ENCODE measurements at regions not wholly inside any gene's neighbourhood (a gene's known extent, or its start where the extent isn't known, plus 50 kb on each side); places are given as distances from the start of the nearest gene placed in this dataset.

- Histone ChIP-seq H2BK15ac (ENCODE audit: low read length) (no peak overlapping the region), H2BK12ac (ENCODE audit: low read depth, low read length) (no peak overlapping the region), H2AK5ac (ENCODE audit: low read depth, low read length) (no peak overlapping the region), H3K79me1 (ENCODE audit: low read depth, low read length) (no peaks in the 10 kb centered on the region), H2BK120ac (replicated peaks; ENCODE audit: low read depth, low read length) (no peak overlapping the region), H3K23me2 (ENCODE audit: low read depth, low read length) (no peaks in the 10 kb centered on the region), H3K4me2 (ENCODE audit: insufficient read depth in 1 of 2, low read depth in 2 of 2, low read length in 2 of 2) (no peak overlapping the region), H2BK5ac (ENCODE audit: low read depth, low read length) (no peak overlapping the region), H4K20me1 (replicated peaks in 1 of 2; ENCODE audit: control insufficient read depth in 1 of 2, insufficient read depth in 2 of 2, low read length in 2 of 2) (no peaks in the 10 kb centered on the region), H3K56ac (replicated peaks; ENCODE audit: insufficient read length, low read depth, low read length) (no peak overlapping the region), H4K8ac (ENCODE audit: extremely low read depth, insufficient read depth, low read length) (no peak overlapping the region), H3K27ac (ENCODE audit: low read depth, low read length) (no peak overlapping the region), H3K4ac (replicated peaks; ENCODE audit: insufficient read length, low read depth, low read length) (no peak overlapping the region), H2BK20ac (ENCODE audit: low read length) (no peak overlapping the region), H2AFZ (ENCODE audit: low read length) (no peak overlapping the region), H3K36me3 (ENCODE audit: control insufficient read depth in 2 of 4, insufficient read depth in 4 of 4, low read length in 3 of 4) (no peaks in the 10 kb centered on the region), H3K18ac (ENCODE audit: extremely low read depth, low read length) (no peak overlapping the region), H4K91ac (replicated peaks; ENCODE audit: insufficient read length, low read length) (no peak overlapping the region), H3K9me3 (ENCODE audit: insufficient read depth in 2 of 2, low read depth in 1 of 2, low read length in 1 of 2) (no peaks in the 10 kb centered on the region), H3K23ac (ENCODE audit: insufficient read length) (no peak overlapping the region), H4K5ac (ENCODE audit: insufficient read length, low read depth, low read length) (no peak overlapping the region), H3K79me2 (ENCODE audit: control insufficient read depth in 1 of 2, insufficient read depth in 2 of 2, low read length in 2 of 2) (no peaks in the 10 kb centered on the region), H3K14ac (ENCODE audit: insufficient read length) (no peak overlapping the region), H3K27me3 (replicated peaks in 1 of 4; ENCODE audit: control insufficient read depth in 3 of 4, extremely low read depth in 1 of 4, insufficient read depth in 3 of 4, low read length in 3 of 4) (no peaks in the 10 kb centered on the region), H3K4me3 (ENCODE audit: extremely low read depth in 1 of 4, insufficient read depth in 2 of 4, low read depth in 3 of 4, low read length in 4 of 4) (no peak overlapping the region), H3K9ac (replicated peaks in 1 of 4; ENCODE audit: extremely low read depth in 1 of 4, low read depth in 3 of 4, low read length in 3 of 4) (no peak overlapping the region), H3K4me1 (replicated peaks in 1 of 4; ENCODE audit: control insufficient read depth in 3 of 4, insufficient read depth in 4 of 4, low read length in 3 of 4) (peaks cover 0 to 3% (median under 1%) of the 10 kb centered on the region in 4 experiments; a peak in 1 of 7 replicates)
- FAIRE-seq, result no peak
- DNase-seq (ENCODE audit: low read depth in 1 of 2, low spot score in 2 of 2), result no peak
- CTCF ChIA-PET (ENCODE audit: partially characterized antibody), result interaction anchor here (0.6 to 1.1 kb wide), 3 partner anchors 9 to 477 kb away, joined by 3 to 4 read pairs (median 3); no protein-coding TSS in a partner anchor
- POLR2A ChIA-PET (ENCODE audit: partially characterized antibody), result no interaction called here
- TF ChIP-seq CREB1 (IDR thresholded peaks at IDR 0.05), result no peak
- TF ChIP-seq MAX (IDR thresholded peaks at IDR 0.05), result no peak
- TF ChIP-seq POLR2A (IDR thresholded peaks at IDR 0.05; ENCODE audit: control extremely low read depth in 1 of 2, low read depth in 2 of 2, low read length in 2 of 2), result no peak
- TF ChIP-seq TBP (IDR thresholded peaks at IDR 0.05; ENCODE audit: low read depth, low read length), result no peak
- TF ChIP-seq SIN3A (conservative IDR thresholded peaks at IDR 0.05 in 1 of 2, IDR thresholded peaks at IDR 0.05 in 1 of 2; ENCODE audit: low read depth in 1 of 2, low read length in 2 of 2), result no peak
- no peak for TF ChIP-seq POLR2AphosphoS5 (IDR thresholded peaks at IDR 0.05; ENCODE audit: low read depth, low read length)
- no peak for TF ChIP-seq EZH2 (IDR thresholded peaks at IDR 0.05; ENCODE audit: low read depth, low read length, severe bottlenecking)
- TF ChIP-seq CTBP2 (IDR thresholded peaks at IDR 0.05; ENCODE audit: borderline replicate concordance, insufficient read depth, insufficient read length, low read length), result no peak
- no peak for TF ChIP-seq BCL11A (IDR thresholded peaks at IDR 0.05; ENCODE audit: low read depth in 2 of 2, low read length in 2 of 2)
- no peak for TF ChIP-seq YY1 (IDR thresholded peaks at IDR 0.05; ENCODE audit: low read depth, low read length)
- no peak for TF ChIP-seq SAP30 (IDR thresholded peaks at IDR 0.05; ENCODE audit: insufficient read depth, insufficient replicate concordance, low read length)
- TF ChIP-seq ATF3 (IDR thresholded peaks at IDR 0.05; ENCODE audit: insufficient read depth, low read depth, low read length), result no peak
- 91% methylated on average over 2 of the region's 2 CpGs; no CpG with 5 or more reads in 1 of the 2 experiments for WGBS, 2 experiments (ENCODE audit: extremely low coverage in 1 of 2, insufficient coverage in 1 of 2, insufficient read length in 1 of 2, insufficient replicate concordance in 2 of 2, low coverage in 1 of 2, low lambda C conversion rate in 2 of 2, missing lambda C conversion rate in 1 of 2)
Observed at GRCh38 chr20:39699166-39699725, 737.1 kb downstream of the DHX35 start.
